MM.1S (cell line): ENCODE measurements at regions not wholly inside any gene's neighbourhood (a gene's known extent, or its start where the extent isn't known, plus 50 kb on each side); places are given as distances from the start of the nearest gene placed in this dataset.

Source experiments
- DNase-seq: peaks from one replicate; pipeline ENCODE4 v3.0.0-alpha.2; 2015
- H2AFZ ChIP-seq: fragments of 300-600 bp; sonication (generic); 2 replicates; pipeline ENCODE4 v1.6.0; 2016; ENCODE audit warnings: antibody characterized with exemption, low read length
- H3F3A ChIP-seq: fragments of 300-600 bp; sonication (generic); 2 replicates; pipeline ENCODE4 v1.6.1; 2016; ENCODE audit warnings: mild to moderate bottlenecking, antibody characterized with exemption, low read length, moderate library complexity, mixed read lengths; ENCODE audit not compliant: insufficient read depth
- H3K27ac ChIP-seq: fragments of 300-600 bp; sonication (generic); 2 replicates; pipeline ENCODE4 v1.5.1; 2016; ENCODE audit warnings: mild to moderate bottlenecking, low read length
- H3K27me3 ChIP-seq: fragments of 300-600 bp; sonication (generic); replicated peaks from 2 replicates; pipeline ENCODE4 v1.6.0; 2016; ENCODE audit warnings: low read length; ENCODE audit not compliant: insufficient read depth
- H3K36me3 ChIP-seq: fragments of 300-600 bp; sonication (generic); replicated peaks from 2 replicates; pipeline ENCODE4 v1.6.1; 2016; ENCODE audit warnings: mild to moderate bottlenecking, low read length, mixed read lengths; ENCODE audit not compliant: insufficient read depth
- H3K4me1 ChIP-seq: fragments of 300-600 bp; sonication (generic); 2 replicates; pipeline ENCODE4 v1.6.1; 2016; ENCODE audit warnings: low read length, mixed read lengths
- H3K4me2 ChIP-seq: fragments of 300-600 bp; sonication (generic); 2 replicates; pipeline ENCODE4 v1.6.0; 2016; ENCODE audit warnings: low read depth, low read length
- H3K4me3 ChIP-seq: fragments of 300-600 bp; sonication (generic); 2 replicates; pipeline ENCODE4 v1.5.1; 2016; ENCODE audit warnings: low read length, mixed read lengths
- H3K79me2 ChIP-seq: fragments of 300-600 bp; sonication (generic); 2 replicates; pipeline ENCODE4 v1.6.1; 2016; ENCODE audit warnings: mixed run types, low read length, mixed read lengths
- H3K9ac ChIP-seq: fragments of 300-600 bp; sonication (generic); 2 replicates; pipeline ENCODE4 v1.6.1; 2016; ENCODE audit warnings: low read length, mixed read lengths
- H3K9me2 ChIP-seq: fragments of 300-600 bp; sonication (generic); replicated peaks from 2 replicates; pipeline ENCODE4 v1.6.1; 2016; ENCODE audit warnings: mild to moderate bottlenecking, low read length, mixed read lengths; ENCODE audit not compliant: insufficient read depth
- H3K9me3 ChIP-seq: fragments of 300-600 bp; sonication (generic); replicated peaks from 2 replicates; pipeline ENCODE4 v1.6.1; 2016; ENCODE audit warnings: mild to moderate bottlenecking, low read length, mixed read lengths; ENCODE audit not compliant: insufficient read depth
- H4K20me1 ChIP-seq: fragments of 300-600 bp; sonication (generic); 2 replicates; pipeline ENCODE4 v1.6.1; 2016; ENCODE audit warnings: mild to moderate bottlenecking, low read length, moderate library complexity, mixed read lengths; ENCODE audit not compliant: insufficient read depth
- EZH2 ChIP-seq: fragments of 300-600 bp; sonication (generic); optimal IDR thresholded peaks from 2 replicates; pipeline ENCODE3; 2017; ENCODE audit warnings: low read depth, mild to moderate bottlenecking, antibody characterized with exemption, low read length, mixed read lengths
- EZH2phosphoT487 ChIP-seq: fragments of 300-600 bp; sonication (generic); IDR thresholded peaks from 2 replicates; pipeline ENCODE4 v1.6.1; 2018; ENCODE audit warnings: antibody characterized with exemption, low read length
- TF ChIP-seq, protein P1 (sequence below): fragments of 300-600 bp; sonication (generic); IDR thresholded peaks from 2 replicates; pipeline ENCODE4 v1.5.1; 2016; ENCODE audit warnings: antibody characterized with exemption, low read length, mixed read lengths

DNA sequence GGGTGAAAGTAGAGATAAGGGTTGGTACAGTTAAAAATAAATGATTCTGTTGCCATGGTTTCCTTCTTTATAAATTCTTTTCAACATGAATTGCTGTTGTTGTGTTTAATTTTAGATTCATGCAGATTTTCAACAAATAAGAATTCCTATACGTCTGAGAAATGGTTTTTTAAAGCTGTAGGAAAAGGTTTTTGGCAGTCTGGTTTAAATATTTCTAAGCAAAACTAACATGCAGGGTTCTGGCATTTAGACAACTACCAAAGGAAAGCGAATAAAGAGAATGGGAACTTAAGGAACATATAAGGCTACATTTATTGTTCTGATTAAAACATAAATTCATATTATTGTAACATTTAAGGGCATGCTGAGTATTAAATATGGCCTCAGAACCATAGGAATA, 203.0 kb upstream of the MIR17HG start:
- Histone ChIP-seq H3K9me2 (no peaks in the 10 kb centered on the region), H3K4me3 (no peak overlapping the region), H3F3A (no peaks in the 10 kb centered on the region), H3K36me3 (no peaks in the 10 kb centered on the region), H3K27me3 (no peaks in the 10 kb centered on the region), H3K4me1 (no peaks in the 10 kb centered on the region), H4K20me1 (no peaks in the 10 kb centered on the region), H3K9me3 (no peaks in the 10 kb centered on the region), H3K79me2 (no peaks in the 10 kb centered on the region), H3K4me2 (no peak overlapping the region), H3K9ac (no peak overlapping the region), H3K27ac (no peak overlapping the region), H2AFZ (no peak overlapping the region)
- DNase-seq: no peak
- TF ChIP-seq EZH2phosphoT487 (no peak), EZH2 (no peak)
- TF ChIP-seq, protein P1, sequence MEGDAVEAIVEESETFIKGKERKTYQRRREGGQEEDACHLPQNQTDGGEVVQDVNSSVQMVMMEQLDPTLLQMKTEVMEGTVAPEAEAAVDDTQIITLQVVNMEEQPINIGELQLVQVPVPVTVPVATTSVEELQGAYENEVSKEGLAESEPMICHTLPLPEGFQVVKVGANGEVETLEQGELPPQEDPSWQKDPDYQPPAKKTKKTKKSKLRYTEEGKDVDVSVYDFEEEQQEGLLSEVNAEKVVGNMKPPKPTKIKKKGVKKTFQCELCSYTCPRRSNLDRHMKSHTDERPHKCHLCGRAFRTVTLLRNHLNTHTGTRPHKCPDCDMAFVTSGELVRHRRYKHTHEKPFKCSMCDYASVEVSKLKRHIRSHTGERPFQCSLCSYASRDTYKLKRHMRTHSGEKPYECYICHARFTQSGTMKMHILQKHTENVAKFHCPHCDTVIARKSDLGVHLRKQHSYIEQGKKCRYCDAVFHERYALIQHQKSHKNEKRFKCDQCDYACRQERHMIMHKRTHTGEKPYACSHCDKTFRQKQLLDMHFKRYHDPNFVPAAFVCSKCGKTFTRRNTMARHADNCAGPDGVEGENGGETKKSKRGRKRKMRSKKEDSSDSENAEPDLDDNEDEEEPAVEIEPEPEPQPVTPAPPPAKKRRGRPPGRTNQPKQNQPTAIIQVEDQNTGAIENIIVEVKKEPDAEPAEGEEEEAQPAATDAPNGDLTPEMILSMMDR: no peak

DNA sequence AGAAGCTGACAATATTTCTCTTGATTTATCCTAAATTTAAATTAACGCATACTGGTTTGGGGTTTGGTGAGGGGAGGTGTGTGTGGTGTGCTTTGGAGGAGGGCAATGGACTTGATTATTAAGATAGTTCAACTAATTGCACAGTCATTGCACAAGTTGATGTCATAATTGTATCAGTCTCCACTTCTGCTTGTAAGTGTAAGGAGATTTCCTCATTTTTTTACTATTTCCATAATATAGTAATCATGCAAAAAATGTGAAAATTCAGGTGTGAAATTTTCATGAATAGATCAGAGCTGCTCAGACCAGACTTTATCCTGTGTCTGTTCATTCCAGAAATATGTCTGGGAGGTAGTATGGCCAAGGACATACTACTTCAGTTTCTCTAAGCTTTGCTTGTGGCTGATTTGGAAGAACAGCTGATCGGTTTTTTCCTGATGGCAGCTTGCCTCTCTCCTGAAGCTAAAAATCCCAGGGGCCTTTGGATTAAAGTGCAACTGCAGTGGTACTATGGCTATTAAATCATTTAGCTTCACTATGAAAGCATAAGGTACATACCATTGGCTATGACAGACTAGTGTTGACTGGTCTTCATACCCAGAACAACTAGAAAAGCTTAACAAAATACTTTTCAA, 201.8 kb upstream of the MIR17HG start:
- no peak for DNase-seq
- Histone ChIP-seq H3K27me3 (no peaks in the 10 kb centered on the region), H3K79me2 (no peaks in the 10 kb centered on the region), H3K27ac (no peak overlapping the region), H3K4me2 (no peak overlapping the region), H3K9me3 (no peaks in the 10 kb centered on the region), H3K4me1 (no peaks in the 10 kb centered on the region), H3F3A (no peaks in the 10 kb centered on the region), H3K4me3 (no peak overlapping the region), H3K36me3 (no peaks in the 10 kb centered on the region), H2AFZ (no peak overlapping the region), H3K9ac (no peak overlapping the region), H4K20me1 (no peaks in the 10 kb centered on the region), H3K9me2 (no peaks in the 10 kb centered on the region)
- TF ChIP-seq, protein P1: no peak
- TF ChIP-seq EZH2: no peak
- no peak for TF ChIP-seq EZH2phosphoT487

DNA sequence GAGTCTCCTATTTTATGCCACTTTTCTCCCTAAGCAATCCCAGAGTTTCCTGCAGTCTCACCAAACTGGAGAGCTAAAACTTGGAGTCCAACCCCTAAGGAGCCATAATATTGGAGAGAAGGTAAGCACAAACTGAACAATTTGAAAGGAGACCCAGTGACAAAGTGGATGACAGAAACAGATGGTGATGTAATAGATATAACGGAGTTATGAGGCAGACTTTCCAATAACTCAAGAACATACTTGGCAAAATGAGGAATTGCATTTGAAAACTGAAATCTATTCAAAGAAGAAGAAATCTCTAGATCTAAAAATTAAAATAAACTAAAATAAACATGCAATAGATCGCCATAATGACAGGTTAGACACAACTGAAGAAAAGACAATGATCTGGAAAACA, 200.9 kb upstream of the MIR17HG start:
- TF ChIP-seq EZH2phosphoT487 (no peak), EZH2 (no peak)
- TF ChIP-seq, protein P1: no peak
- no peak overlapping the region for H3K4me3 ChIP-seq
- H3K4me2 ChIP-seq: no peak overlapping the region
- H3K27me3 ChIP-seq: no peaks in the 10 kb centered on the region
- no peaks in the 10 kb centered on the region for H3K9me2 ChIP-seq
- no peak overlapping the region for H3K27ac ChIP-seq
- no peaks in the 10 kb centered on the region for H4K20me1 ChIP-seq
- no peaks in the 10 kb centered on the region for H3K9me3 ChIP-seq
- no peaks in the 10 kb centered on the region for H3K79me2 ChIP-seq
- H2AFZ ChIP-seq: no peak overlapping the region
- no peaks in the 10 kb centered on the region for H3K36me3 ChIP-seq
- H3F3A ChIP-seq: no peaks in the 10 kb centered on the region
- no peaks in the 10 kb centered on the region for H3K4me1 ChIP-seq
- H3K9ac ChIP-seq: no peak overlapping the region
- no peak for DNase-seq
